ENCODE measurements at regions not wholly inside any gene's neighbourhood (a gene's known extent, or its start where the extent isn't known, plus 50 kb on each side); places are given as distances from the start of the nearest gene placed in this dataset.

- Histone ChIP-seq H3K56ac (ENCODE audit: insufficient read length, low read depth, low read length) (no peak overlapping the region), H3T11ph (ENCODE audit: low read length) (no peak overlapping the region), H2AK5ac (ENCODE audit: insufficient read length, low read length) (no peak overlapping the region), H4K5ac (ENCODE audit: insufficient read length, low read depth, low read length) (no peak overlapping the region), H3K23me2 (ENCODE audit: insufficient read length, low read depth, low read length, poor library complexity, severe bottlenecking) (no peaks in the 10 kb centered on the region), H2AFZ (ENCODE audit: low read length) (no peak overlapping the region), H3K4me2 (ENCODE audit: insufficient read depth, insufficient read length, low read length) (no peak overlapping the region), H3K79me1 (ENCODE audit: insufficient read depth, low read depth, low read length, poor library complexity, severe bottlenecking) (no peaks in the 10 kb centered on the region), H3K23ac (ENCODE audit: insufficient read length, low read depth, low read length) (no peak overlapping the region), H3K27ac (ENCODE audit: insufficient read length, low read depth, low read length) (no peak overlapping the region), H3K79me2 (ENCODE audit: insufficient read depth, low read length) (no peaks in the 10 kb centered on the region), H3K14ac (ENCODE audit: insufficient read depth, low read length) (no peak overlapping the region), H3K27me3 (ENCODE audit: insufficient read depth, low read length) (no peaks in the 10 kb centered on the region), H2BK20ac (ENCODE audit: low read depth, low read length, poor library complexity, severe bottlenecking) (no peak overlapping the region), H2BK12ac (ENCODE audit: insufficient read length, low read depth, low read length) (no peak overlapping the region), H3K9ac (ENCODE audit: extremely low read depth, insufficient read length, low read length) (no peak overlapping the region), H3K18ac (ENCODE audit: insufficient read length, low read depth, low read length) (no peak overlapping the region), H3K4me1 (ENCODE audit: insufficient read depth, low read length) (no peaks in the 10 kb centered on the region), H4K91ac (ENCODE audit: insufficient read length, low read depth, low read length) (no peak overlapping the region), H2BK15ac (ENCODE audit: low read depth, low read length) (no peak overlapping the region), H3K9me3 (ENCODE audit: control insufficient read depth, low read depth, low read length) (no peaks in the 10 kb centered on the region), H4K8ac (replicated peaks; ENCODE audit: insufficient read length, low read depth, low read length) (no peak overlapping the region), H2BK5ac (ENCODE audit: insufficient read length, low read length) (no peak overlapping the region), H4K20me1 (ENCODE audit: control insufficient read depth, insufficient read depth, insufficient read length) (no peaks in the 10 kb centered on the region), H3K4ac (ENCODE audit: low read depth, low read length) (no peak overlapping the region), H2BK120ac (ENCODE audit: low read depth, low read length, poor library complexity, severe bottlenecking) (no peak overlapping the region)
- no peak overlapping the region for H3K27ac Mint-ChIP-seq
- no peak for DNase-seq
- no peak overlapping the region for H3K4me3 Mint-ChIP-seq
- H3K4me1 Mint-ChIP-seq = no peaks in the 10 kb centered on the region
- TF ChIP-seq CTCF (conservative IDR thresholded peaks at IDR 0.05) = no peak
- no peaks in the 10 kb centered on the region; a peak in 1 of 5 replicates for H3K9me3 Mint-ChIP-seq
- no peaks in the 10 kb centered on the region for H3K36me3 Mint-ChIP-seq (ENCODE audit: insufficient read depth in 1 of 3, low read depth in 3 of 3)
- peaks cover 52% of the 10 kb centered on the region for H3K27me3 Mint-ChIP-seq (ENCODE audit: low read depth)
Observed at GRCh38 chr2:136530146-136530545, 235.2 kb upstream of the THSD7B start.
